Progenitor cell of endocrine pancreas (in vitro differentiated cells): ENCODE measurements at regions not wholly inside any gene's neighbourhood (a gene's known extent, or its start where the extent isn't known, plus 50 kb on each side); places are given as distances from the start of the nearest gene placed in this dataset.

Experiments
- DNase-seq: peaks from one replicate; pipeline ENCODE4 v3.0.0; 2021; ENCODE audit warnings: low spot score; ENCODE audit not compliant: unreplicated experiment
- H3K27ac Mint-ChIP-seq: 2 replicates; pipeline ENCODE4 v1.8.0; 2021; ENCODE audit warnings: mild to moderate bottlenecking, moderate library complexity, mixed read lengths
- H3K27me3 Mint-ChIP-seq: 2 replicates; pipeline ENCODE4 v1.8.0; 2021; ENCODE audit warnings: mixed read lengths
- H3K36me3 Mint-ChIP-seq: 2 replicates; pipeline ENCODE4 v1.8.0; 2022; ENCODE audit warnings: mixed read lengths; ENCODE audit not compliant: insufficient read depth
- H3K4me1 Mint-ChIP-seq: 2 replicates; pipeline ENCODE4 v1.8.0; 2021; ENCODE audit warnings: low read depth, mixed read lengths
- H3K4me3 Mint-ChIP-seq: 2 replicates; pipeline ENCODE4 v1.8.0; 2021; ENCODE audit warnings: low read depth, mild to moderate bottlenecking, moderate library complexity, mixed read lengths
- H3K9me3 Mint-ChIP-seq: 2 replicates; pipeline ENCODE4 v1.8.0; 2021; ENCODE audit warnings: low read depth, mixed read lengths
- CTCF ChIP-seq: fragments of 200-600 bp; sonication (generic); IDR thresholded peaks from one replicate; pipeline ENCODE4 v1.5.0; 2021; ENCODE audit warnings: antibody characterized with exemption, mild to moderate bottlenecking; ENCODE audit not compliant: unreplicated experiment

GRCh38 chr3:87414271-87414670 is 137.9 kb upstream of the POU1F1 start:
- DNase-seq, result no peak
- no peak for TF ChIP-seq CTCF
- Mint-ChIP-seq H3K4me1 (no peaks in the 10 kb centered on the region), H3K36me3 (no peaks in the 10 kb centered on the region), H3K27me3 (peaks cover 6% of the 10 kb centered on the region), H3K4me3 (no peak overlapping the region), H3K27ac (no peak overlapping the region), H3K9me3 (peaks cover 10% of the 10 kb centered on the region)

GRCh38 chr3:87413814-87414213 is 137.4 kb upstream of the POU1F1 start:
- no peak for DNase-seq
- TF ChIP-seq CTCF, result no peak
- Mint-ChIP-seq H3K27me3 (peaks cover 11% of the 10 kb centered on the region), H3K4me1 (no peaks in the 10 kb centered on the region), H3K27ac (no peak overlapping the region), H3K9me3 (peaks cover 10% of the 10 kb centered on the region), H3K36me3 (no peaks in the 10 kb centered on the region), H3K4me3 (no peak overlapping the region)

DNA sequence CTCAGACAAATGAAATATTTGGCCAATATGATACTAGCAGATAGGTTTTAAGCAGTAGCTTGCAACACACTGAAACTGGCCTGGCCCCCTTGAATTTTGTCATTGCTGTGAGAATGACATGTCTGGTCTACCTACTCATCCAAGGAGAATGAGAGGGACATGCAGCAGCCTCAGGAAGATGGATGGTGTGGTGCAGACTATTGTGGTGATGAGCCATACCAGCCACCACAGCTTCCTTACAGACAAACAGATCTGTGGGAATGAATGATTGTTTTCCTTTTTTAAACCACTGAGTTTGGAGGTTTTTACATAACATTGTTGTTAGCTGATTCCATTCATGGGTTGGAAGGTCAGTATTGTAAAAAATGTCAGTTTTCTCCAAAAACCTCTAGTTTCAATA is 133.7 kb upstream of the POU1F1 start:
- Mint-ChIP-seq H3K4me3 (no peak overlapping the region), H3K36me3 (no peaks in the 10 kb centered on the region), H3K27ac (no peak overlapping the region), H3K27me3 (peaks cover 23% of the 10 kb centered on the region), H3K9me3 (no peaks in the 10 kb centered on the region), H3K4me1 (no peaks in the 10 kb centered on the region)
- DNase-seq, result no peak
- no peak for TF ChIP-seq CTCF

DNA sequence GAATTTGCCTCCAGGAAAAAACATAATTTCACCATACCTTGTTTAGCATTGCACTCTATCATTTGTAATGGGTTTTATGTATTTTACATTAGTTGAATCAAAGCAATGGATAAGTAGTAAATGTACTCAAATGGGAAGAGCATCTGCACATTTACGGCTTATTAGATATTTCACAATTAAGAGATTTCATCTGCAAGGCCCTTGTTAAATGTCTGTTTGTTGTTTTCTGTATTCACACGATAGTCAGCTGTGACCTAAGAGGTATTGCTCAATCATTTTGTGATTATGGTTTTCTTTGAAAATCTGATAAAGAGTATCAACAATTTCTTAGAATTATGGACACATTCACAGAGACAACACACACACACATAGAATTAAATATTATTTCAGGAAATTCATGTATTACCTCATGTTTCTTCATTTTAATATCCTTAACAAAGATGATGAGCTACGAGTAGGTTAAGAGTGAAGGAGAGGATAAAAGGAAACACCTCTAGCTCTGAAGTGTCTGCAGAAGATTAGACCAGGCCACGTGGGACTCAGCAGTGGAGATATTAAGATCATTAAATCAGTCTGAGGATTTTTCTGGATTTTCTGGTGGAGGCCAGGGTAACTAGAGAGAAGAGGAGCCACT is 121.9 kb upstream of the POU1F1 start:
- TF ChIP-seq CTCF, result no peak
- H3K4me1 Mint-ChIP-seq, result no peaks in the 10 kb centered on the region
- H3K9me3 Mint-ChIP-seq, result peaks cover 17% of the 10 kb centered on the region
- no peak overlapping the region for H3K27ac Mint-ChIP-seq
- peaks cover 15% of the 10 kb centered on the region for H3K27me3 Mint-ChIP-seq
- no peaks in the 10 kb centered on the region for H3K36me3 Mint-ChIP-seq
- DNase-seq, result no peak
- no peak overlapping the region for H3K4me3 Mint-ChIP-seq

- TF ChIP-seq CTCF, result no peak
- no peak overlapping the region for H3K27ac Mint-ChIP-seq
- H3K27me3 Mint-ChIP-seq, result peaks cover 9% of the 10 kb centered on the region
- DNase-seq, result no peak
- peaks cover 20% of the 10 kb centered on the region for H3K9me3 Mint-ChIP-seq
- no peaks in the 10 kb centered on the region for H3K36me3 Mint-ChIP-seq
- H3K4me1 Mint-ChIP-seq, result no peaks in the 10 kb centered on the region
- H3K4me3 Mint-ChIP-seq, result no peak overlapping the region
Observed at GRCh38 chr3:87397211-87397610, 120.8 kb upstream of the POU1F1 start.
